ENCODE measurements at regions not wholly inside any gene's neighbourhood (a gene's known extent, or its start where the extent isn't known, plus 50 kb on each side); places are given as distances from the start of the nearest gene placed in this dataset.

DNA sequence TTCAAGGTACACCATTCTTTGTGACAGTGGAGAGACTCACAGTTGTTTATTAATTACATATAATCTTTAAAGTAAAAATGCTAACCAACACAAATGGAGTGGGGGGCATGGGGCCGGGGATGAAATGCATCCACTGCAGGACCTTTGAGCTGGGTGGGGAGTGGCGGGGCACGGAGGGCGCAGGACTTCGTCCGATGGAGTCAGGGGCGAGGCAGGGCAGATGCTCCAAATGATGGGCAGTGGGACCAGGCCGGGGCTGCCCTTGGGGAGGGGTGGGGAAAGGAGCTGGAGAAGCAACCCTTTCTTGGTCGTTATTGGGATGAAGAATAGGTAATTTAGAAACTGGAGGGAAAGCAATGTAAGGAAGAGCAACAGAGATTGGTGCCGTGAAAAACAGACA, 220.0 kb downstream of the TEX29 start:
- no peak overlapping the region for H3K27ac Mint-ChIP-seq
- H3K9me3 Mint-ChIP-seq: peaks cover 4% of the 10 kb centered on the region
- ATAC-seq (ENCODE audit: low read depth): no peak
- POLR2A ChIA-PET: no interaction called here
- intact Hi-C loops (cut with micrococcal nuclease): no loop called here
- no peak overlapping the region for H3K4me3 Mint-ChIP-seq
- no peak for DNase-seq
- H3K4me1 Mint-ChIP-seq: no peaks in the 10 kb centered on the region
- CTCF ChIA-PET: no interaction called here
- no peaks in the 10 kb centered on the region for H3K36me3 Mint-ChIP-seq (ENCODE audit: low read depth)
- TF ChIP-seq, protein P1, sequence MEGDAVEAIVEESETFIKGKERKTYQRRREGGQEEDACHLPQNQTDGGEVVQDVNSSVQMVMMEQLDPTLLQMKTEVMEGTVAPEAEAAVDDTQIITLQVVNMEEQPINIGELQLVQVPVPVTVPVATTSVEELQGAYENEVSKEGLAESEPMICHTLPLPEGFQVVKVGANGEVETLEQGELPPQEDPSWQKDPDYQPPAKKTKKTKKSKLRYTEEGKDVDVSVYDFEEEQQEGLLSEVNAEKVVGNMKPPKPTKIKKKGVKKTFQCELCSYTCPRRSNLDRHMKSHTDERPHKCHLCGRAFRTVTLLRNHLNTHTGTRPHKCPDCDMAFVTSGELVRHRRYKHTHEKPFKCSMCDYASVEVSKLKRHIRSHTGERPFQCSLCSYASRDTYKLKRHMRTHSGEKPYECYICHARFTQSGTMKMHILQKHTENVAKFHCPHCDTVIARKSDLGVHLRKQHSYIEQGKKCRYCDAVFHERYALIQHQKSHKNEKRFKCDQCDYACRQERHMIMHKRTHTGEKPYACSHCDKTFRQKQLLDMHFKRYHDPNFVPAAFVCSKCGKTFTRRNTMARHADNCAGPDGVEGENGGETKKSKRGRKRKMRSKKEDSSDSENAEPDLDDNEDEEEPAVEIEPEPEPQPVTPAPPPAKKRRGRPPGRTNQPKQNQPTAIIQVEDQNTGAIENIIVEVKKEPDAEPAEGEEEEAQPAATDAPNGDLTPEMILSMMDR (IDR thresholded peaks at IDR 0.05): no peak
- peaks cover 14% of the 10 kb centered on the region for H3K27me3 Mint-ChIP-seq

DNA sequence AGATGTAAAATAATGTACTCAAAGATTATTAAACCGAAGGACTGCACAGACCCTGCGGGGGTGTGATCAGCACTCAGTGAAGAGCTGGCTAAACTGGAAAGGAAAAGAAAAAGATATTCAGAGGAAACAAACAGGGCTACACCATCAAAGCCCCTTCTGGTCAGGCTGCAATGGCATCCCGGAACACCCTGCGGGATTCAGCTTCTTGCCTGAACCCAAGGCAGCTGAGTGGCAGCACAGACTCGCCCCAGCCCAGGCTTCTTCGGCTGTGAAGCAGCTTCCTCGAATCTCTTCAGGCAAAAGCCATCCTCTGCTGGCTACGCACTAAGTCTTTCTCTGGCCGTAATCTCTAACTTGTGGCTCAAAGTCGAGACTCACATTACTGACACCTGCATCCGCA, 220.9 kb downstream of the TEX29 start:
- peaks cover 7% of the 10 kb centered on the region for H3K27me3 Mint-ChIP-seq
- ATAC-seq (ENCODE audit: low read depth) (no peak), DNase-seq (no peak)
- intact Hi-C loops (cut with micrococcal nuclease): no loop called here
- ChIA-PET CTCF (no interaction called here), POLR2A (no interaction called here)
- H3K9me3 Mint-ChIP-seq: peaks cover 4% of the 10 kb centered on the region
- TF ChIP-seq, protein P1 (IDR thresholded peaks at IDR 0.05): no peak
- no peak overlapping the region for H3K4me3 Mint-ChIP-seq
- no peak overlapping the region for H3K27ac Mint-ChIP-seq
- no peaks in the 10 kb centered on the region for H3K4me1 Mint-ChIP-seq
- H3K36me3 Mint-ChIP-seq (ENCODE audit: low read depth): no peaks in the 10 kb centered on the region

- ChIA-PET CTCF (no interaction called here), POLR2A (no interaction called here)
- ATAC-seq (ENCODE audit: low read depth) (no peak), DNase-seq (no peak)
- intact Hi-C loops (cut with micrococcal nuclease): no loop called here
- H3K27ac Mint-ChIP-seq: no peak overlapping the region
- peaks cover 4% of the 10 kb centered on the region for H3K9me3 Mint-ChIP-seq
- H3K27me3 Mint-ChIP-seq: peaks cover 2% of the 10 kb centered on the region
- no peaks in the 10 kb centered on the region for H3K4me1 Mint-ChIP-seq
- H3K36me3 Mint-ChIP-seq (ENCODE audit: low read depth): no peaks in the 10 kb centered on the region
- H3K4me3 Mint-ChIP-seq: no peak overlapping the region
- TF ChIP-seq, protein P1 (IDR thresholded peaks at IDR 0.05): no peak
Observed at GRCh38 chr13:111541752-111542529, 221.5 kb downstream of the TEX29 start.

DNA sequence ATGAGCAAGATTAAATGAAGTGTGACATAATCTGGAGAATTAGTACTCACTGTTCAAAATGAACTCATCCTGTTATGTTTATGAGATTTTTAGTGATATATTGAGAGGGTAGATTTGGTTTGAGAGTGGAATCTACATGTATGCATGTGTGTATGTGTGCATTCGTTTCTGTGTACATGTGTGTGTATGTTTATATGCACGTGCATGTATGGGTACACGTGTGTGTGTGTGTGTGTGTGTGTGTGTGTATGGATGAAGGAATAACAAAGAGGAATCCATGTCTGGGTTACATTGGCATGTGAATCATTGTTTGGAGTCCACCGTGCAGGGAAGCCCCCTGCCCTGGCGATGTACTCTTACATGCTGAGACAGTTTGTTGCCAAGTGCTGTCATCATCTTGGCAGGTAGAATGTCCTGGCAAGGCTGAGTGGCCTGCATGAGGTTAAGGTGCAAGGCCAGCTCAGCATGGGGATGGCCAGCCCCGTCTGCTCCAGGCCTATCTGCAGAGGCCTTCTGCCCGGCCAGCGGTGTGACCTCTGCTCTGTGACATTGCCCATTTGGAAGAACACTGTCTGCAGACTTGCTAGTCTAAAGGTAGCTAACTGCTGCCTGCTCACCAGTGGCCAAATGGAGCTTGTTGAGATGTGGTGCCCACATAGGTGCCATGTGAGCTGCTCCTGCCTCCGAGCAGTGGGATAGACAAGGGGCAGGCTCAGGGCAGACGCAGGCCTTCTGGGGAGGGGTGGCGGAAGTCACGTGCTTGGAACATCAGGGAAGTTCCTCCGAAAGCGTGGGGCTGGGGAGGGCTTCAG, 222.3 kb downstream of the TEX29 start:
- Mint-ChIP-seq H3K4me3 (no peak overlapping the region), H3K4me1 (no peaks in the 10 kb centered on the region), H3K27me3 (no peaks in the 10 kb centered on the region), H3K9me3 (peaks cover 4% of the 10 kb centered on the region), H3K27ac (no peak overlapping the region), H3K36me3 (ENCODE audit: low read depth) (no peaks in the 10 kb centered on the region)
- no peak for DNase-seq
- no peak for ATAC-seq (ENCODE audit: low read depth)
- TF ChIP-seq, protein P1 (IDR thresholded peaks at IDR 0.05): no peak
- CTCF ChIA-PET: no interaction called here
- intact Hi-C loops (cut with micrococcal nuclease): no loop called here
- POLR2A ChIA-PET: no interaction called here

- no peak overlapping the region for H3K4me3 Mint-ChIP-seq
- H3K9me3 Mint-ChIP-seq: peaks cover 4% of the 10 kb centered on the region
- TF ChIP-seq, protein P1 (IDR thresholded peaks at IDR 0.05): no peak
- DNase-seq (no peak), ATAC-seq (ENCODE audit: low read depth) (no peak)
- H3K4me1 Mint-ChIP-seq: no peaks in the 10 kb centered on the region
- CTCF ChIA-PET: no interaction called here
- intact Hi-C loops (cut with micrococcal nuclease): no loop called here
- H3K27me3 Mint-ChIP-seq: no peaks in the 10 kb centered on the region
- no peak overlapping the region for H3K27ac Mint-ChIP-seq
- POLR2A ChIA-PET: no interaction called here
- no peaks in the 10 kb centered on the region for H3K36me3 Mint-ChIP-seq (ENCODE audit: low read depth)
Observed at GRCh38 chr13:111546921-111547675, 226.7 kb downstream of the TEX29 start.
